Gastroesophageal sphincter (tissue), 3 donors: ENCODE measurements at regions not wholly inside any gene's neighbourhood (a gene's known extent, or its start where the extent isn't known, plus 50 kb on each side); places are given as distances from the start of the nearest gene placed in this dataset.

Experiments used
- CTCF ChIP-seq, 4 experiments: fragments of 200-600 bp in 2 of 4; fragments of 450-650 bp in 2 of 4; sonication (generic) in 1 of 4; IDR thresholded peaks; one replicate each; pipeline ENCODE4 v1.5.1; 2017 to 2019; ENCODE audit warnings: antibody characterized with exemption in 4 of 4, mild to moderate bottlenecking in 2 of 4, moderate library complexity in 2 of 4
- EP300 ChIP-seq: sonication (generic); formaldehyde crosslinking; IDR thresholded peaks from one replicate; pipeline ENCODE4 v1.6.1; 2017; ENCODE audit warnings: antibody characterized with exemption, mild to moderate bottlenecking
- POLR2A ChIP-seq, 2 donors: fragments of 450-650 bp; IDR thresholded peaks; one replicate each; pipeline ENCODE4 v1.6.1; 2017; ENCODE audit warnings: antibody characterized with exemption in 2 of 2, mild to moderate bottlenecking in 2 of 2, moderate library complexity in 1 of 2
- POLR2AphosphoS5 ChIP-seq: sonication (generic); formaldehyde crosslinking; IDR thresholded peaks from one replicate; pipeline ENCODE4 v1.6.1; 2017; ENCODE audit warnings: antibody characterized with exemption

GRCh38 chr12:83805156-83805772 is 1107.3 kb downstream of the SLC6A15 start:
- TF ChIP-seq CTCF (IDR thresholded peaks at IDR 0.05): no peak
- TF ChIP-seq POLR2AphosphoS5: no peak
- no peak for TF ChIP-seq POLR2A (IDR thresholded peaks at IDR 0.05)
- TF ChIP-seq EP300: no peak
